ENCODE measurements at regions not wholly inside any gene's neighbourhood (a gene's known extent, or its start where the extent isn't known, plus 50 kb on each side); places are given as distances from the start of the nearest gene placed in this dataset.

DNA sequence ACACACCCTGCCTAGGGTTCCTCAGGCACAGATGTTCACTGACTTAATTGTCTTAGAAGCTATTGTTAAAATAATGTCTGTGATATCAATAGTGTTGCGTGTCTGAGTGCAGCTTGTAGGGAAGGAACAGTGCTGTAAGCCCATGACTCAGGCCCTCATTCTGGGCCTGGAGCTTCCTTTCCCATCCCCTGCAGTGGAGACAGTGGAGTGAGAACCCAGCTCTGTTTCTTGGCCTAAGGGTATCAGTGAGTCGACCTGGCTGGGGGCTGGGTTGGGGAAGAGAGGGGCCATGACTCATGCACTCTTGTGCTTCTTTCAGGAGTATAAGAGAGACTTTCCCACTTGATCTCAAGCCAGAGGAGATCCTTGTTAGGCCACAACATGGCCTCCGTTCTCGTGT is 106.8 kb downstream of the HRH4 start:
- TF ChIP-seq CTCF (IDR thresholded peaks at IDR 0.05) (no peak), ZFX (IDR thresholded peaks at IDR 0.05; ENCODE audit: borderline replicate concordance) (no peak)

All from 22Rv1 (cell line).